ENCODE measurements at regions not wholly inside any gene's neighbourhood (a gene's known extent, or its start where the extent isn't known, plus 50 kb on each side); places are given as distances from the start of the nearest gene placed in this dataset.

- intact Hi-C loops (cut with DNase I): no loop called here
- no peaks in the 10 kb centered on the region for H3K36me3 ChIP-seq
These were observed 168.3 kb downstream of the HERPUD2 start for GRCh38 chr7:35526645-35527044.

DNA sequence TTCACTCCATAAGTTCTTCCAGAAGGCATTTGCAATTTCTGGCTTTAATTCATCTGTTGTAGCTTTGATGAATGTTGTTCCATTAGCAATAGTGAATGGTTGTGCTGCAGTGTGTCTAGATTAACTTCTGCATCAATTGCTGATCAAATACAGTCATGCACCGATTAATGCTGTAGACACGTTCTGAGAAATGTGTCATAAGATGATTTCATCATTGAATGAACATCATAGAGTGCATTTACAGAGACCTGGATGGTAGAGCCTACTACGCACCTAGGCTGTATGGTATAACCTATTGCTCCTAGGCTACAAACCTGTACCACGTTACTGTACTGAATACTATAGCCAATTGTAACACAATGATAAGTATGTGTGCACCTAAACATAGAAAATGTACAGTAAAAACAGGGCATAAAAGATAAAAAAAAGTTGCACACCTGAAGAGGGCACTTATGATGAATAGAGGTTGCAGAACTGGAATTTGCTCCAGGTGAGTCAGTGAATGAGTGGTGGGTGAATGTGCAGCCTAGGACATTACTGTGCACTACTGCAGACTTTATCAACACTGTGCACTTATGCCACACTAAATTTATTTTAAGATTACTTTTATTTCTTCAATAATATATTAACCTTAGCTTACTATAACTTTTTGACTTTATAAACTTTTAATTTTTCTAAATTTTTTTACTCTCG lies 170.7 kb downstream of the HERPUD2 start:
- H3K27me3 ChIP-seq: peaks cover 0 to 27% of the 10 kb centered on the region in 2 donors
- H3K4me3 ChIP-seq: no peak overlapping the region
- H3K36me3 ChIP-seq: no peaks in the 10 kb centered on the region
- DNase-seq: no peak
- intact Hi-C loops (cut with DNase I): no loop called here
- H3K4me1 ChIP-seq: no peaks in the 10 kb centered on the region
- no peak for TF ChIP-seq CTCF (IDR thresholded peaks at IDR 0.05)
- H3K9me3 ChIP-seq: no peaks in the 10 kb centered on the region
- peak; percentile 32 for ATAC-seq
- no peak overlapping the region for H3K27ac ChIP-seq

More at GRCh38 chr7:35526645-35527044, 168.3 kb downstream of the HERPUD2 start:
- Histone ChIP-seq H3K4me3 (no peak overlapping the region), H3K27ac (no peak overlapping the region), H3K27me3 (peaks cover 0 to 28% of the 10 kb centered on the region in 2 donors), H3K4me1 (no peaks in the 10 kb centered on the region), H3K9me3 (no peaks in the 10 kb centered on the region)
- ATAC-seq (no peak), DNase-seq (no peak)
- no peak for TF ChIP-seq CTCF (IDR thresholded peaks at IDR 0.05)

- Histone ChIP-seq H3K4me1 (no peaks in the 10 kb centered on the region), H3K27me3 (peaks cover 0 to 27% of the 10 kb centered on the region in 2 donors), H3K27ac (no peak overlapping the region), H3K9me3 (no peaks in the 10 kb centered on the region), H3K4me3 (no peak overlapping the region), H3K36me3 (no peaks in the 10 kb centered on the region)
- intact Hi-C loops (cut with DNase I): no loop called here
- no peak for TF ChIP-seq CTCF (IDR thresholded peaks at IDR 0.05)
- no peak for ATAC-seq
- no peak for DNase-seq
These were observed 171.6 kb downstream of the HERPUD2 start for GRCh38 chr7:35523292-35523691.

GRCh38 chr7:35522697-35523096 lies 172.2 kb downstream of the HERPUD2 start:
- ATAC-seq: no peak
- no peak overlapping the region for H3K27ac ChIP-seq
- no peak for TF ChIP-seq CTCF (IDR thresholded peaks at IDR 0.05)
- H3K27me3 ChIP-seq: peaks cover 0 to 21% of the 10 kb centered on the region in 2 donors
- no peaks in the 10 kb centered on the region for H3K36me3 ChIP-seq
- H3K4me1 ChIP-seq: no peaks in the 10 kb centered on the region
- H3K4me3 ChIP-seq: no peak overlapping the region
- intact Hi-C loops (cut with DNase I): no loop called here
- H3K9me3 ChIP-seq: no peaks in the 10 kb centered on the region
- DNase-seq: no peak

DNA sequence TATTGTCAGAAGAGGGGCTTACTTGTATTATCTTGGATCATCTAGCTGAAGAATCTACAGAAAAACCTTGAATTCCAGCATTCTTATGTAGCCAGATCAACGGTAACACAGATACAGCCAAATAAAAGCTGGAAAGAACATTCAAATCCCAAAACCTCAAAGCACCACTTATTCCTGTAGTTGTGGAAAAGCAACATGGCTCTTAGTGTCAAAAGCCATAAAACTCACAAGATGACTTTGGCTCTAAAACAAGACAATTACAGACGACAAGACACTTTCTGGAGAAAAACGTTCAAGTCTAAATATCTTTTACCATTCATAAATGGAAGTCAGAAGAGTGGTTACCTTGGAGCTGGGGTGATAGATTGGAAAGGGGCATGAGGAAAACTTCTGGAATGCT lies 173.0 kb downstream of the HERPUD2 start:
- Histone ChIP-seq H3K27ac (no peak overlapping the region), H3K27me3 (peaks cover 0 to 20% of the 10 kb centered on the region in 2 donors), H3K36me3 (no peaks in the 10 kb centered on the region), H3K4me3 (no peak overlapping the region), H3K9me3 (no peaks in the 10 kb centered on the region), H3K4me1 (no peaks in the 10 kb centered on the region)
- no peak for TF ChIP-seq CTCF (IDR thresholded peaks at IDR 0.05)
- ATAC-seq (no peak), DNase-seq (no peak)
- intact Hi-C loops (cut with DNase I): no loop called here
